Testis (tissue), 2 donors: ENCODE measurements at regions not wholly inside any gene's neighbourhood (a gene's known extent, or its start where the extent isn't known, plus 50 kb on each side); places are given as distances from the start of the nearest gene placed in this dataset.

Source experiments
- POLR2A ChIP-seq: fragments of 450-650 bp; IDR thresholded peaks from one replicate; pipeline ENCODE4 v1.6.1; 2017; ENCODE audit warnings: antibody characterized with exemption, mild to moderate bottlenecking, moderate library complexity
- TF ChIP-seq, protein P1 (sequence below), 3 experiments: fragments of 450-650 bp in 2 of 3; fragments of 200-600 bp in 1 of 3; sonication (generic) in 1 of 3; IDR thresholded peaks; one replicate each; pipeline ENCODE4 v1.5.1; 2016 to 2019; ENCODE audit warnings: antibody characterized with exemption in 3 of 3, mild to moderate bottlenecking in 2 of 3, moderate library complexity in 1 of 3

- TF ChIP-seq, protein P1, sequence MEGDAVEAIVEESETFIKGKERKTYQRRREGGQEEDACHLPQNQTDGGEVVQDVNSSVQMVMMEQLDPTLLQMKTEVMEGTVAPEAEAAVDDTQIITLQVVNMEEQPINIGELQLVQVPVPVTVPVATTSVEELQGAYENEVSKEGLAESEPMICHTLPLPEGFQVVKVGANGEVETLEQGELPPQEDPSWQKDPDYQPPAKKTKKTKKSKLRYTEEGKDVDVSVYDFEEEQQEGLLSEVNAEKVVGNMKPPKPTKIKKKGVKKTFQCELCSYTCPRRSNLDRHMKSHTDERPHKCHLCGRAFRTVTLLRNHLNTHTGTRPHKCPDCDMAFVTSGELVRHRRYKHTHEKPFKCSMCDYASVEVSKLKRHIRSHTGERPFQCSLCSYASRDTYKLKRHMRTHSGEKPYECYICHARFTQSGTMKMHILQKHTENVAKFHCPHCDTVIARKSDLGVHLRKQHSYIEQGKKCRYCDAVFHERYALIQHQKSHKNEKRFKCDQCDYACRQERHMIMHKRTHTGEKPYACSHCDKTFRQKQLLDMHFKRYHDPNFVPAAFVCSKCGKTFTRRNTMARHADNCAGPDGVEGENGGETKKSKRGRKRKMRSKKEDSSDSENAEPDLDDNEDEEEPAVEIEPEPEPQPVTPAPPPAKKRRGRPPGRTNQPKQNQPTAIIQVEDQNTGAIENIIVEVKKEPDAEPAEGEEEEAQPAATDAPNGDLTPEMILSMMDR (IDR thresholded peaks at IDR 0.05): no peak
- TF ChIP-seq POLR2A: no peak
These were observed 638.9 kb downstream of the MID1IP1 start for GRCh38 chrX:39439906-39440798.
